GM12864 (cell line): ENCODE measurements at regions not wholly inside any gene's neighbourhood (a gene's known extent, or its start where the extent isn't known, plus 50 kb on each side); places are given as distances from the start of the nearest gene placed in this dataset.

Source experiments
- DNase-seq: peaks from one replicate; pipeline ENCODE4 v3.0.0-alpha.2; 2011; ENCODE audit warnings: low read depth
- H3K4me3 ChIP-seq: 2 replicates; pipeline ENCODE4 v1.5.1; 2011; ENCODE audit warnings: mild to moderate bottlenecking, low read depth, low read length, control low read depth
- CTCF ChIP-seq: IDR thresholded peaks from 2 replicates; pipeline ENCODE4 v1.5.1; 2011; ENCODE audit warnings: low read depth, mild to moderate bottlenecking, moderate library complexity, low read length, control low read depth, inconsistent platforms; ENCODE audit errors: missing control alignments

DNA sequence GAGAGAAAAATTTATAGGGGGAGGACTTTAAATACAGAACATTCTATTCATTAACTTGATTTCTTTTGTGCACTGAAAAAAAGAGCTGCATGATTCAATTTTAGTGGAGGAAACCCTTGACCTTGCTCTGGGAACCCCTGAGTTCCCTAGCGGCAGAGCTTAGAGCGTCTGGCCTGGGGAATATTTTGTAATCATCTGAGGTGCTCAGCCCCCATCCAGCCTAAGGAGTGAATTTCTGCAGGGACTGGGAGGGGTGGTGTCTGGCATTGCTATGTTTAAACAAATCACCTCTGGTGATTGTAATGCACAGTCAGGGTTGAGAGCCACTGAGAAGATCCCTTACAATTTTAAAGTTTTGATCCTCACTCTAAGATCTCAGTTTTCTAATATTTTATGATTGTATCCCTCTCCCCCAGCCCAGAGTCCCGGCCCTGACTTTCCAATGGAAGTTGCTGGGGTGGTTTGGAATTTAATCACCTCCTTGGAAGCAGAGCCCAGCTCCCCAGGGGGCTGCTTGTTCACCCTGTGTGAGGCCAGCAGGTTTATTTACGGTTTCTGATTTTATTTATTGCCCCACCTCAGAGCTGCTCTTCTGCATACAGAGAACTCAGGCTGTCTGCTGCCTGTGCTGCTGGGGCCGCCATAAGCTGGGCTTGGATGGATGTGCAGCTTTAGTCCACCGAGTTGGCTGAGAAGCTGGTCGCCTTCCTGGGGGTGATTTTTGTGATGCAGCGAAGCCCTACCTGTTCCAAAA lies 263.1 kb downstream of the LRFN2 start:
- DNase-seq = no peak
- no peak overlapping the region for H3K4me3 ChIP-seq
- TF ChIP-seq CTCF = no peak

DNA sequence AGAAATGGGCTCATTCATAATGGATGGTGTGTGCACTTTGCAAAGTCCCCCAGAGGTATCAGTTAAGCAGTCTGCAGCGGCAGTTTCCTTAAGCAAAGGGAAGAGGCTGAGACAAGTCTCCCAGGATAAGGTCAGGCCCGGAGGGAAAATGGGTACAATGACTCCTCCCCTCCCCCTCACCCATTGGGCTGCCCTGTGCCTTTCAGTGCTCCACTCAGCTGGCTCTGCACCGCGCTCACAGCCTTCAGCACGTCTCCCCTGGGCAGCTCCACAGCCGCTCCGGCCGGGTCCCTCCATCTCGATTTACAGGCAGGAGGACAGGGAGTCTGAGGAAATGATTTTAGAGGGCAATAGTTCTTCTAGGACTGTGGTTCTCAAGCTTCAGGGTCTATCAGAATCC lies 264.8 kb downstream of the LRFN2 start:
- no peak for DNase-seq
- no peak for TF ChIP-seq CTCF
- H3K4me3 ChIP-seq = no peak overlapping the region

GRCh38 chr6:40321616-40322015 lies 265.5 kb downstream of the LRFN2 start:
- no peak for TF ChIP-seq CTCF
- DNase-seq = no peak

GRCh38 chr6:40320947-40321346 lies 266.2 kb downstream of the LRFN2 start:
- TF ChIP-seq CTCF = no peak
- no peak for DNase-seq
- no peak overlapping the region for H3K4me3 ChIP-seq

More at GRCh38 chr6:40321616-40322015, 265.5 kb downstream of the LRFN2 start:
- no peak overlapping the region for H3K4me3 ChIP-seq

DNA sequence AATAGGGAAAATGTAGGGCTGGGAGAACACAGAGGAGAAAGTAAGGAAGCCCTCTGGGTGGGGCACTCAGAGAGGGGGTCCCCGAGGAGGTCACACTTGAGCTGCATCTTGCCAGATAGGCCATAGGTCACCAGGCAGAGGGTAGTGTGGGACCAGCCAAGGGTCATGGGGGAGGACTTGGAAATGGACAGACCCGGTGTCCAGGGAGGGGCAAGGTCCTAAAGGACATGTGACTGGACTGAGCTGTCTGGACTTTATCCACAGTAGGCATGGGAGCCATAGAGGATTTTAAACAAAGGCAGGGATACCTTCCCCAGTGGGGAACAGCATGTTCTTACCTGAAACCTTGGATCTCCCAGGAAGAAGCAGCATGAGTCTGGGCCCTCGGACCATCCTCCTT lies 266.7 kb downstream of the LRFN2 start:
- H3K4me3 ChIP-seq = no peak overlapping the region
- no peak for TF ChIP-seq CTCF
- no peak for DNase-seq

- no peak for DNase-seq
- TF ChIP-seq CTCF = no peak
These were observed 268.0 kb downstream of the LRFN2 start for GRCh38 chr6:40319124-40319523.

DNA sequence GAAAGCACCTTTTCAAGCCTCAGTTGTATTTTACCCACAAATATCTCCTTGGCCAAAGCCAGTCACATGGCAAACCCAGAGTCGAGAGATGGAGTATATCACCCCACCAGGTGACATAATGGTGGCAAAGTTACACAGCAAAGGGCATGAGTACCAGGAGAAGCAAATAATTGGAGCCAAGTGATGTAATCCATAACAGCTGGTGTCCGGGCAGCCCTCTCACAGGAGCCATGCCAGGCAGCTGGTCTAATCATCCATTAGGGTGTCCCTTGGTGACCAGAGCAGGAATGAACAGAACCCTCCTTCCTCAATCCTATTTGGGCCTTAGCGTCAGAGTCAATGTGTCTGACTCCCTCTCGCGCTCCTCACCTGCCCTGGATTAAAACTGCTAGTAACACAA lies 272.1 kb downstream of the LRFN2 start:
- H3K4me3 ChIP-seq = no peak overlapping the region
- no peak for DNase-seq
- TF ChIP-seq CTCF = no peak

More at GRCh38 chr6:40319124-40319523, 268.0 kb downstream of the LRFN2 start:
- H3K4me3 ChIP-seq = no peak overlapping the region
